ENCODE measurements at regions not wholly inside any gene's neighbourhood (a gene's known extent, or its start where the extent isn't known, plus 50 kb on each side); places are given as distances from the start of the nearest gene placed in this dataset.

GRCh38 chr4:24114444-24114843 is 224.6 kb upstream of the PPARGC1A start:
- Histone ChIP-seq H3K36me3 (ENCODE audit: low read depth, missing control alignments) (no peaks in the 10 kb centered on the region), H3K4me3 (no peak overlapping the region), H3K27ac (no peak overlapping the region), H3K9me3 (no peaks in the 10 kb centered on the region), H3K4me1 (no peaks in the 10 kb centered on the region), H3K27me3 (no peaks in the 10 kb centered on the region)
- no peak for TF ChIP-seq POLR2A (IDR thresholded peaks at IDR 0.05)
- TF ChIP-seq, protein P1, sequence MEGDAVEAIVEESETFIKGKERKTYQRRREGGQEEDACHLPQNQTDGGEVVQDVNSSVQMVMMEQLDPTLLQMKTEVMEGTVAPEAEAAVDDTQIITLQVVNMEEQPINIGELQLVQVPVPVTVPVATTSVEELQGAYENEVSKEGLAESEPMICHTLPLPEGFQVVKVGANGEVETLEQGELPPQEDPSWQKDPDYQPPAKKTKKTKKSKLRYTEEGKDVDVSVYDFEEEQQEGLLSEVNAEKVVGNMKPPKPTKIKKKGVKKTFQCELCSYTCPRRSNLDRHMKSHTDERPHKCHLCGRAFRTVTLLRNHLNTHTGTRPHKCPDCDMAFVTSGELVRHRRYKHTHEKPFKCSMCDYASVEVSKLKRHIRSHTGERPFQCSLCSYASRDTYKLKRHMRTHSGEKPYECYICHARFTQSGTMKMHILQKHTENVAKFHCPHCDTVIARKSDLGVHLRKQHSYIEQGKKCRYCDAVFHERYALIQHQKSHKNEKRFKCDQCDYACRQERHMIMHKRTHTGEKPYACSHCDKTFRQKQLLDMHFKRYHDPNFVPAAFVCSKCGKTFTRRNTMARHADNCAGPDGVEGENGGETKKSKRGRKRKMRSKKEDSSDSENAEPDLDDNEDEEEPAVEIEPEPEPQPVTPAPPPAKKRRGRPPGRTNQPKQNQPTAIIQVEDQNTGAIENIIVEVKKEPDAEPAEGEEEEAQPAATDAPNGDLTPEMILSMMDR (IDR thresholded peaks at IDR 0.05), result no peak
- intact Hi-C loops (cut with DNase I; ENCODE audit: low total_unique reads), result no loop called here
- WGBS, 2 donors, result 69 to 70% methylated on average over 4 of the region's 4 CpGs
- no peak for DNase-seq

- Histone ChIP-seq H3K36me3 (ENCODE audit: low read depth, missing control alignments) (no peaks in the 10 kb centered on the region), H3K4me3 (no peak overlapping the region), H3K9me3 (no peaks in the 10 kb centered on the region), H3K4me1 (no peaks in the 10 kb centered on the region), H3K27me3 (no peaks in the 10 kb centered on the region), H3K27ac (no peak overlapping the region)
- TF ChIP-seq, protein P1 (IDR thresholded peaks at IDR 0.05), result no peak
- no peak for TF ChIP-seq POLR2A (IDR thresholded peaks at IDR 0.05)
- WGBS, 2 donors, result 85 to 88% methylated on average over 2 of the region's 2 CpGs
- no peak for DNase-seq
- intact Hi-C loops (cut with DNase I; ENCODE audit: low total_unique reads), result no loop called here
These were observed 222.6 kb upstream of the PPARGC1A start for GRCh38 chr4:24112466-24112865.

DNA sequence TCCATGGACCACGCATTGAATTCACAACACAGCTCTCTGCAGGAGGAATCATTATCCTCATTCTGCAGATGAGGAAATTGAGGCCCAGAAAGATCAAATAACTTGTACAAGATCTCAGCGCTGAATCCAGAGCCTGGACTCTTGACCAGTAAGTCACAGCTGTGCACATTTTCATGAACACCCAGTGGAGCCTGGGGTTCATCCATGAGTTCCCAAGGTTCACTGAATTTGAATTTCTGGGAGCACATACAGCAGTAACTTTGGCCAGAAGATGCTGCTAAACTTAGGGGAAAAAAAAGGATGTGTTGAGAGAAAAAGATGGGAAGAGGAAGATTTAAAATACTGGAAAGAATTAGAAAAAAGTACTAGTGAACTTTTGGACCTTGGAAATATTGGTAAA is 218.7 kb upstream of the PPARGC1A start:
- DNase-seq, result no peak
- Histone ChIP-seq H3K36me3 (ENCODE audit: low read depth, missing control alignments) (no peaks in the 10 kb centered on the region), H3K27ac (no peak overlapping the region), H3K9me3 (no peaks in the 10 kb centered on the region), H3K4me1 (no peaks in the 10 kb centered on the region), H3K4me3 (no peak overlapping the region), H3K27me3 (no peaks in the 10 kb centered on the region)
- intact Hi-C loops (cut with DNase I; ENCODE audit: low total_unique reads), result no loop called here
- 87 to 89% methylated on average over 2 of the region's 2 CpGs for WGBS, 2 donors
- TF ChIP-seq, protein P1 (IDR thresholded peaks at IDR 0.05), result no peak
- TF ChIP-seq POLR2A (IDR thresholded peaks at IDR 0.05), result no peak

DNA sequence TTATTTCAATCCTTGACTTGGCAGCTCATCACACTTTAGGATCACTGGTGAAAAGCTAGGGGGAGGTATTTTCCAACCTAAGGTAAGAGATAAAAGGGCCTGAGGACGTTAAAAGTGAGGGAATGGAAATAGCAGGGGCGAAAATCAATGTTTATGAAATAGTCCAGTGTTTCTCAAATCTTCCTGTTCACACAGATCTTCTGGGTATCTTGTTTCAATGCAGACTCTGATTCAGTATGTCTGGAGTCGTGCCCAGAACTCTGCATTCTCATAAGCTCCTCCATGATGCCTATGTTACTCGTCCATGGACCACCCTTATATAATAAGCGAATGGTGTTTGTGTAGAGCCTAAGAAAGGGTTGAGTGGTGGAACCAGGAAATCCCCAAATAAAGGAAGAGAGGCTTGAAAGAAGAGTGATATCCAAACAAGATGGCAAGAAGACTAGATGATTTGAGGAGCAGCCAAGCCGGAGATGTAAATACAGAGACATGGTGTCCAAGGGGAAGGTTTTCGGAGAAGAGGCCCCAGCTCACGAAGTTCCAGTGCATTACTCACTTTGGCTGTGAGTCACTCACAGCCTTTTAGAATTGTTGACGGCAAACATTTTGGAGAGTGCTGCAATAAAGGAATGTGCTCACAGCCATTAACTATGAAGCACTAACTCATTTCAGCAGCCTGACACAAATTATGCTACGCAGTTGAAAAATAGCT is 215.6 kb upstream of the PPARGC1A start:
- no peak for DNase-seq
- H3K4me1 ChIP-seq, result no peaks in the 10 kb centered on the region
- H3K4me3 ChIP-seq, result no peak overlapping the region
- intact Hi-C loops (cut with DNase I; ENCODE audit: low total_unique reads), result no loop called here
- no peaks in the 10 kb centered on the region for H3K27me3 ChIP-seq
- TF ChIP-seq, protein P1 (IDR thresholded peaks at IDR 0.05), result no peak
- no peak for TF ChIP-seq POLR2A (IDR thresholded peaks at IDR 0.05)
- no peaks in the 10 kb centered on the region for H3K9me3 ChIP-seq
- H3K36me3 ChIP-seq (ENCODE audit: low read depth, missing control alignments), result no peaks in the 10 kb centered on the region
- WGBS, 2 donors, result 85 to 90% methylated on average over 10 of the region's 10 CpGs
- no peak overlapping the region for H3K27ac ChIP-seq

DNA sequence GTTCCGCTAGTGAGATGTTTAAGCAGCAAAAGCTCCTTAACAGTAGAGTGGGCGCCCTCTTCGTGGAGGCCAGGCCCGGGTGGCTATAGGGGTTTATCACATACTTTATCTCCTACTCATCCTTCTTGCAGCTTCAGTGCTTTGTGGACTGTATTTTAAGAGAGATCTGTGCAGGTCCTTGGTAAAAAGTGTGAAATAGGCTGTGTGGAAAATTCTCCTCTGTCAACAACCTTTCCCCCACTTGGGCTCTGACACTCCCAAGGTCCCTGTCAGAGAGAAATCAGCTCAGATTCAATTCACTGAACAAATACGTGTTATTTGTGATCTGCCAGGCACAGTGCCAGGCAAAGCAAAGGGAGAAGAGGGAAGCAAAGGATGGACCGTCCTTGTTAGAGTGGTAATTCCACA is 214.3 kb upstream of the PPARGC1A start:
- 49 to 71% methylated on average over 6 of the region's 6 CpGs for WGBS, 2 donors
- no peak for TF ChIP-seq POLR2A (IDR thresholded peaks at IDR 0.05)
- TF ChIP-seq, protein P1 (IDR thresholded peaks at IDR 0.05), result no peak
- intact Hi-C loops (cut with DNase I; ENCODE audit: low total_unique reads), result no loop called here
- Histone ChIP-seq H3K27me3 (no peaks in the 10 kb centered on the region), H3K36me3 (ENCODE audit: low read depth, missing control alignments) (no peaks in the 10 kb centered on the region), H3K27ac (no peak overlapping the region), H3K4me3 (no peak overlapping the region), H3K9me3 (no peaks in the 10 kb centered on the region), H3K4me1 (no peaks in the 10 kb centered on the region)
- no peak for DNase-seq
